ENCODE measurements at regions not wholly inside any gene's neighbourhood (a gene's known extent, or its start where the extent isn't known, plus 50 kb on each side); places are given as distances from the start of the nearest gene placed in this dataset.

DNA sequence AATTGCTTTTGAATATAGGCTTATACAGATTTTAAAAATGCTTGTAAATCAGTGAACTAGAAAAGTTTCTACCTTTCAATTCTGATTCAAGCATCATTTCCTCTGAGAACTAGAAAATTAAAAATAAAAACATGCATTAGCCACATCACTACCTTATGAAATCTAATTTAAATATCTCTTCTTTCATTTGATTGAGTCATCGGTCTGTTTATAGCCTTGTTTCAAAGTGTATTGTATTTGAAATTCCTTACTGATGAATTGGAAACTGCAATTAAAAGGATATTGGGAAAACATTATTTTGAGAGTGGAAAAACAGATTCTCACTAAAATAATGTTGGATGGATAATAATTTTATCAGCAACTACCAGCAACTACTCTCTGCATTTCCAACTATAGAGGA, 717.7 kb upstream of the FAM98A start:
- H3K9me3 ChIP-seq = no peaks in the 10 kb centered on the region
- no peak for TF ChIP-seq CTCF (IDR thresholded peaks at IDR 0.05; ENCODE audit: low read depth, low read length)
- no peaks in the 10 kb centered on the region for H3K4me1 ChIP-seq
- H3K27me3 ChIP-seq = no peaks in the 10 kb centered on the region
- H3K36me3 ChIP-seq = no peaks in the 10 kb centered on the region
- DNase-seq = no peak
- no peak overlapping the region for H3K4me3 ChIP-seq (ENCODE audit: low read depth, low read length)

GRCh38 chr2:34311816-34312215, 712.7 kb upstream of the FAM98A start:
- no peak overlapping the region for H3K4me3 ChIP-seq (ENCODE audit: low read depth, low read length)
- H3K4me1 ChIP-seq = no peaks in the 10 kb centered on the region
- no peaks in the 10 kb centered on the region for H3K9me3 ChIP-seq
- DNase-seq = no peak
- H3K27me3 ChIP-seq = no peaks in the 10 kb centered on the region
- TF ChIP-seq CTCF (IDR thresholded peaks at IDR 0.05; ENCODE audit: low read depth, low read length) = no peak
- H3K36me3 ChIP-seq = no peaks in the 10 kb centered on the region

DNA sequence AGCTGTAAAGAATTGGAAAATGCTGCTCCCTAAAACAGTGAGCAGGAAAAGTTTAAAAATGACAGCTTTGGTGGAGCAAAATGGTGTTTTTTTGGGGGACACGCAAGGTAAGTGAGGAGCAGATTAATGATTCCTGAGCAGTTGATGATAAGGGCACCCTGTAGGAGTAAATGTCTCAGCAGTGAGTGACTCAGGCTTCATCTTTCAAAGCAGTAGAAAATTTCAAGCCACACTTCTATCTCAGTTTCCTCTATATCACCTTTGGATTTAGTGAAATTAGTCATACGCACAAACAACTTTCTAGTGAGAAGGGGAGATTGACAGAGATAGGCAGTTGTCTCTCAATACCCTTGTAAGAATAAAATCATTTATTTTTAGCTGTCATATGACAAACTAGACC, 709.0 kb upstream of the FAM98A start:
- no peaks in the 10 kb centered on the region; the same call in 1 of the 2 replicates for H3K9me3 ChIP-seq
- DNase-seq = no peak
- no peaks in the 10 kb centered on the region for H3K4me1 ChIP-seq
- H3K27me3 ChIP-seq = no peaks in the 10 kb centered on the region
- H3K36me3 ChIP-seq = no peaks in the 10 kb centered on the region
- TF ChIP-seq CTCF (IDR thresholded peaks at IDR 0.05; ENCODE audit: low read depth, low read length) = no peak
- no peak overlapping the region for H3K4me3 ChIP-seq (ENCODE audit: low read depth, low read length)

GRCh38 chr2:34307636-34308035, 708.5 kb upstream of the FAM98A start:
- Histone ChIP-seq H3K4me3 (ENCODE audit: low read depth, low read length) (no peak overlapping the region), H3K4me1 (no peaks in the 10 kb centered on the region), H3K36me3 (no peaks in the 10 kb centered on the region), H3K9me3 (no peaks in the 10 kb centered on the region; the same call in 1 of the 2 replicates), H3K27me3 (no peaks in the 10 kb centered on the region)
- TF ChIP-seq CTCF (IDR thresholded peaks at IDR 0.05; ENCODE audit: low read depth, low read length) = no peak
- no peak for DNase-seq

DNA sequence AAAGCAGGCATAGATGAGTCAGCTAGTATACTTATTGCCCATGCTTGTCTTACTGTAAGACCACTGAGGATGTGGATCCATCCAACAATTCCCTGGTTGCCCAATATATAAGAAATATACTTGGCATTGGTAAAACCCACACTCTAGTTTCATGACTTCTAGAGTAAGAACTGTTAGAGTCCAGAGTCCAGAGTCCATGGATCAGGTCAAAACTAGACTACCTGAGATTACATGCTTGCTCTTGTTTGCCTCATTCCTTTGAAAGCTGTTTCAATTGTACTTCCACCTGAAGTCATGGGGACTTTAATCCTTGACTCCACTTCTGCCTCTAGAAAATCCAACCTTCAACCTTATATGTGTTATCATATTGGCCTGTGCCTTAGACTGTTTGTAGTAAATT, 707.6 kb upstream of the FAM98A start:
- no peak for TF ChIP-seq CTCF (IDR thresholded peaks at IDR 0.05; ENCODE audit: low read depth, low read length)
- Histone ChIP-seq H3K4me1 (no peaks in the 10 kb centered on the region), H3K27me3 (no peaks in the 10 kb centered on the region), H3K4me3 (ENCODE audit: low read depth, low read length) (no peak overlapping the region), H3K36me3 (no peaks in the 10 kb centered on the region), H3K9me3 (no peaks in the 10 kb centered on the region; the same call in 1 of the 2 replicates)
- no peak for DNase-seq

DNA sequence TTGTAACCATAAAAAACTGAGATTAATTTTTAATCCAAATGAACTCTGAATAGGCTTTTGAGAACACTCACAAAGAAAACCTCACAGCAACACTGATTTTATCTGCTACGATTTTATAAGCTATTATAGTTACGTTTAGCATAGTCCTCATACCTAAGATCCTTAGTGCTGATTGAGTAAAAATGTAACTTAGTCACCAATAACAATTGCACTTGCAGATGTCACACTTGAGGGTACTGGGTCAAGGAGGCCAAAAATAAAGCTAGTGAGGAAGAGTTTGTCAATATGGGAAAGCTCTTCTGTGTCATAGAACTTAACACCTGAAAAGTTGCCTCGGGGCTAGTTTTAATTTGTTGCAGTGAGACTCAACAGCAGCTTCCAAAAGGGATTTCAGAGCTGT, 706.5 kb upstream of the FAM98A start:
- H3K4me1 ChIP-seq = no peaks in the 10 kb centered on the region
- no peaks in the 10 kb centered on the region; the same call in 1 of the 2 replicates for H3K9me3 ChIP-seq
- H3K27me3 ChIP-seq = no peaks in the 10 kb centered on the region
- no peak for DNase-seq
- no peaks in the 10 kb centered on the region for H3K36me3 ChIP-seq
- no peak for TF ChIP-seq CTCF (IDR thresholded peaks at IDR 0.05; ENCODE audit: low read depth, low read length)
- H3K4me3 ChIP-seq (ENCODE audit: low read depth, low read length) = no peak overlapping the region
